Endothelial cell of umbilical vein (primary cell): ENCODE measurements at regions not wholly inside any gene's neighbourhood (a gene's known extent, or its start where the extent isn't known, plus 50 kb on each side); places are given as distances from the start of the nearest gene placed in this dataset.

Experiments
- BruUV-seq: library from RNA; stranded (reverse); fragments of 400-500 nt; replicated peaks from 2 replicates; lab custom pipeline; 2021; lab: Mats Ljungman, UMichigan
- CTCF ChIA-PET: fragments of 300-600, 350-600 bp; sonication (Branson Sonifier 250); formaldehyde crosslinking; loops from one replicate; lab custom pipeline; 2021; ENCODE audit warnings: antibody characterized with exemption, inconsistent platforms; lab: Charles Lee
- POLR2A ChIA-PET: fragments of 300-600, 350-600 bp; sonication (Branson Sonifier 250); formaldehyde crosslinking; loops from one replicate; lab custom pipeline; 2021; ENCODE audit warnings: antibody characterized with exemption, inconsistent platforms; lab: Charles Lee
- DNase-seq: peaks from one replicate; pipeline ENCODE4 v3.0.0-alpha.2; 2011; ENCODE audit warnings: low read depth, low spot score
- FAIRE-seq: peaks from 2 replicates; lab custom pipeline; 2011; peaks lifted over from hg19 to GRCh38; lab: Jason Lieb, UNC
- H2AFZ ChIP-seq: 2 replicates; pipeline ENCODE4 v1.6.0; 2012; ENCODE audit warnings: low read depth, low read length, control low read depth, inconsistent platforms
- H3K27ac ChIP-seq: 2 replicates; pipeline ENCODE4 v1.5.1; 2011; ENCODE audit warnings: low read depth, mild to moderate bottlenecking, control low read depth, low read length, moderate library complexity; ENCODE audit not compliant: insufficient read depth
- H3K27me3 ChIP-seq, 2 experiments: 2 replicates each; pipeline versions ENCODE4 v1.6.0 to v1.6.1; 2011; ENCODE audit warnings: low read length in 2 of 2, mixed read lengths in 1 of 2; ENCODE audit not compliant: control insufficient read depth in 2 of 2, insufficient read depth in 2 of 2
- H3K36me3 ChIP-seq, 2 experiments: 2 replicates in 1 of 2; 3 replicates in 1 of 2; pipeline ENCODE4 v1.5.1; 2011; ENCODE audit warnings: low read length in 2 of 2, mild to moderate bottlenecking in 1 of 2, moderate library complexity in 1 of 2; ENCODE audit not compliant: control insufficient read depth in 2 of 2, insufficient read depth in 2 of 2; ENCODE audit errors: extremely low read depth in 1 of 2
- H3K4me1 ChIP-seq: 3 replicates; pipeline ENCODE4 v1.5.1; 2011; ENCODE audit warnings: mild to moderate bottlenecking, low read length; ENCODE audit not compliant: control insufficient read depth, insufficient read depth; ENCODE audit errors: extremely low read depth
- H3K4me2 ChIP-seq: 2 replicates; pipeline ENCODE4 v1.6.1; 2011; ENCODE audit warnings: low read length, control low read depth, mixed read lengths; ENCODE audit not compliant: insufficient read depth
- H3K4me3 ChIP-seq, 3 experiments: fragments of 200-600 bp in 1 of 3; sonication (generic), shearing (Covaris generic) in 1 of 3; replicated peaks in 1 of 3; 2 replicates each; pipeline ENCODE4 v1.5.1; 2011 to 2016; ENCODE audit warnings: control low read depth in 3 of 3, low read length in 3 of 3, mild to moderate bottlenecking in 2 of 3, inconsistent platforms in 1 of 3, low read depth in 1 of 3, moderate library complexity in 1 of 3; ENCODE audit not compliant: insufficient read depth in 1 of 3
- H3K79me2 ChIP-seq: 2 replicates; pipeline ENCODE4 v1.6.0; 2012; ENCODE audit warnings: low read length, inconsistent platforms; ENCODE audit not compliant: control insufficient read depth, insufficient read depth
- H3K9ac ChIP-seq: replicated peaks from 2 replicates; pipeline ENCODE3; 2011; ENCODE audit warnings: low read length, control low read depth; ENCODE audit not compliant: insufficient read depth; ENCODE audit errors: extremely low read depth
- H3K9me1 ChIP-seq: replicated peaks from 3 replicates; pipeline ENCODE4 v1.6.0; 2011; ENCODE audit warnings: mild to moderate bottlenecking, low read length; ENCODE audit not compliant: control insufficient read depth, insufficient read depth; ENCODE audit errors: extremely low read depth
- H3K9me3 ChIP-seq: replicated peaks from 2 replicates; pipeline ENCODE4 v1.5.1; 2012; ENCODE audit warnings: low read length, inconsistent platforms; ENCODE audit not compliant: control insufficient read depth, insufficient read depth
- H4K20me1 ChIP-seq: replicated peaks from 2 replicates; pipeline ENCODE3; 2011; ENCODE audit warnings: mild to moderate bottlenecking, low read length; ENCODE audit not compliant: control insufficient read depth, insufficient read depth; ENCODE audit errors: extremely low read depth
- EZH2 ChIP-seq: IDR thresholded peaks from 2 replicates; pipeline ENCODE4 v1.6.1; 2012; ENCODE audit warnings: borderline replicate concordance, low read depth, mild to moderate bottlenecking, moderate library complexity, low read length, inconsistent platforms; ENCODE audit not compliant: severe bottlenecking
- FOS ChIP-seq: IDR thresholded peaks from 2 replicates; pipeline ENCODE4 v1.6.1; 2011; ENCODE audit warnings: mild to moderate bottlenecking, low read length, moderate library complexity, borderline replicate concordance; ENCODE audit not compliant: insufficient read depth
- GATA2 ChIP-seq: IDR thresholded peaks from 2 replicates; pipeline ENCODE4 v1.7.0; 2011; ENCODE audit warnings: low read depth, mild to moderate bottlenecking, moderate library complexity, mixed read lengths, low read length; ENCODE audit not compliant: insufficient read length, insufficient read depth
- JUN ChIP-seq: IDR thresholded peaks from 2 replicates; pipeline ENCODE4 v1.6.1; 2011; ENCODE audit warnings: borderline replicate concordance, low read depth; ENCODE audit not compliant: insufficient read length, insufficient read depth
- MYC ChIP-seq: IDR thresholded peaks from one replicate; pipeline ENCODE4 v1.6.1; 2011; ENCODE audit warnings: mild to moderate bottlenecking, low read depth, low read length
- POLR2A ChIP-seq: IDR thresholded peaks from 2 replicates; pipeline ENCODE4 v1.6.1; 2012; ENCODE audit warnings: low read depth, mild to moderate bottlenecking, control low read depth, low read length
- POLR2AphosphoS5 ChIP-seq: IDR thresholded peaks from 2 replicates; pipeline ENCODE4 v1.6.1; 2012; ENCODE audit warnings: low read depth, mild to moderate bottlenecking, control low read depth, low read length, moderate library complexity; ENCODE audit not compliant: insufficient read depth
- dilution Hi-C: fragments of 300-500 bp; cut with MboI; formaldehyde crosslinking; loops from one replicate; pipeline ENCODE4 v1.15.0; 2019; ENCODE audit warnings: low sequenced_read_pairs; ENCODE audit not compliant: extremely low pct_ligation_motif_present
- intact Hi-C: fragments of 100-400 bp; cut with micrococcal nuclease; formaldehyde crosslinking; loops from one replicate; pipeline ENCODE4 v1.10.0; 2022
- TF ChIP-seq, protein P1 (sequence below), 2 donors: IDR thresholded peaks; 1 replicate in 1 of 2; 2 replicates in 1 of 2; pipeline ENCODE4 v1.5.1; 2011; ENCODE audit warnings: low read length in 2 of 2, mild to moderate bottlenecking in 2 of 2, moderate library complexity in 2 of 2, control low read depth in 1 of 2, inconsistent platforms in 1 of 2, low read depth in 1 of 2; ENCODE audit not compliant: insufficient read depth in 1 of 2; ENCODE audit errors: extremely low read depth in 1 of 2
- TF ChIP-seq, protein P2 (sequence below): IDR thresholded peaks from 2 replicates; pipeline ENCODE4 v1.6.1; 2011; ENCODE audit not compliant: insufficient read depth, insufficient read length

DNA sequence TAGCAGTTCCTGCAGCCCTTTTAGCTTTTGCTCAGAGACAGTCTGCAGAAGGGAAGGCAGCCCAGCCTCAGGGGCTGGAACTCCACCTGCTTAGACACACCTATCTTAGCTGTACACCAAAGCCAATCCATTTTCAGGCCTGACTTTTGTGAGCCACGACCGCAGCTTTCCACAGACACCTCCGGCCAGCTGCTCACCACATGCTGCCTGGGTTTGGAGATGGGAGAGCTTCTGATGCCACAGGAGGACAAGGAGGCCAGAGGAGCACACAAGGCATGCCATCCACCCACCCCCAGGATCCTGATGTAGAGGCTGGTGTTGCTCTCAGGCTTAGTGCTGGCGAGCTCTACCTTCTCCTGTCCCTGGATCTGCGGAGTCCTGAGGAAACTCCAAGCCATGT is 141.8 kb upstream of the NALF2 start:
- H3K9ac ChIP-seq: no peak overlapping the region
- DNase-seq: no peak
- no peak overlapping the region for H3K4me3 ChIP-seq
- no peak for FAIRE-seq
- ChIA-PET CTCF (interaction anchor here (1.5 kb wide), 1 partner anchor 9 kb away, joined by 3 read pairs; no protein-coding TSS in a partner anchor), POLR2A (no interaction called here)
- H4K20me1 ChIP-seq: no peaks in the 10 kb centered on the region
- no peaks in the 10 kb centered on the region for H3K9me3 ChIP-seq
- intact Hi-C loops (no loop called here), dilution Hi-C loops (no loop called here)
- H3K27ac ChIP-seq: no peak overlapping the region
- no peaks in the 10 kb centered on the region for H3K9me1 ChIP-seq
- no peaks in the 10 kb centered on the region for H3K79me2 ChIP-seq
- no peaks in the 10 kb centered on the region for H3K27me3 ChIP-seq
- TF ChIP-seq FOS: no peak
- TF ChIP-seq, protein P1, sequence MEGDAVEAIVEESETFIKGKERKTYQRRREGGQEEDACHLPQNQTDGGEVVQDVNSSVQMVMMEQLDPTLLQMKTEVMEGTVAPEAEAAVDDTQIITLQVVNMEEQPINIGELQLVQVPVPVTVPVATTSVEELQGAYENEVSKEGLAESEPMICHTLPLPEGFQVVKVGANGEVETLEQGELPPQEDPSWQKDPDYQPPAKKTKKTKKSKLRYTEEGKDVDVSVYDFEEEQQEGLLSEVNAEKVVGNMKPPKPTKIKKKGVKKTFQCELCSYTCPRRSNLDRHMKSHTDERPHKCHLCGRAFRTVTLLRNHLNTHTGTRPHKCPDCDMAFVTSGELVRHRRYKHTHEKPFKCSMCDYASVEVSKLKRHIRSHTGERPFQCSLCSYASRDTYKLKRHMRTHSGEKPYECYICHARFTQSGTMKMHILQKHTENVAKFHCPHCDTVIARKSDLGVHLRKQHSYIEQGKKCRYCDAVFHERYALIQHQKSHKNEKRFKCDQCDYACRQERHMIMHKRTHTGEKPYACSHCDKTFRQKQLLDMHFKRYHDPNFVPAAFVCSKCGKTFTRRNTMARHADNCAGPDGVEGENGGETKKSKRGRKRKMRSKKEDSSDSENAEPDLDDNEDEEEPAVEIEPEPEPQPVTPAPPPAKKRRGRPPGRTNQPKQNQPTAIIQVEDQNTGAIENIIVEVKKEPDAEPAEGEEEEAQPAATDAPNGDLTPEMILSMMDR (IDR thresholded peaks at IDR 0.05; ENCODE audit: extremely low read depth in 1 of 2, insufficient read depth in 1 of 2, low read depth in 1 of 2, low read length in 2 of 2): no peak
- no peak for TF ChIP-seq EZH2
- TF ChIP-seq, protein P2, sequence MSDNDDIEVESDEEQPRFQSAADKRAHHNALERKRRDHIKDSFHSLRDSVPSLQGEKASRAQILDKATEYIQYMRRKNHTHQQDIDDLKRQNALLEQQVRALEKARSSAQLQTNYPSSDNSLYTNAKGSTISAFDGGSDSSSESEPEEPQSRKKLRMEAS: no peak
- H3K4me2 ChIP-seq: no peak overlapping the region
- no peaks in the 10 kb centered on the region for H3K36me3 ChIP-seq
- no peaks in the 10 kb centered on the region for H3K4me1 ChIP-seq
- no TSS peak for BruUV-seq
- H2AFZ ChIP-seq: no peak overlapping the region

DNA sequence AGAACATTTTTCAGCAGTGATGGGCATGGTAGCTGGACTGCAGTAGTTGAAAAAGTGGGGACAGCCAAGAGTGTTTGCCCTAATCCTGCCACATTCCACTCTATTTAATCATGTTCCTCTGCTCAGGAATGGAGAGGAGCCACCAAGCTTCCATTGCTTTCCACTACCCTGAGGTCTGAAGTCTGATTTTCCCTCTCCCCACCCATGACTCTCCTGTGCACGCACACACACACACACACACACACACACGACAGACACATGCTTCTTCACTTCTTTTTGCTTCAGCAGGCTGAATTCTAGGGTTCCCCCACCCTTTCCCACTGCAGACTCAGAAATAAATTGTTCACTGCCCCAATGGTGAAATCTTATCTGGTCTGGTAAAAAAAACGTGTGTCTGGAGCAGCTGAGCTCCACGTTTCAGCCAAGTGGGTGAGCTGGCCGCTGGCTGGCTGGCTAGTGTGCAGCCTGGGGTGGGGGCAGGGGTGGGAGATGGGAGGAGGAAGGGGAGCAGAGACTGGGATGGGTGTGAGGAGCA is 142.7 kb upstream of the NALF2 start:
- intact Hi-C loops (no loop called here), dilution Hi-C loops (no loop called here)
- BruUV-seq: no TSS peak
- Histone ChIP-seq H4K20me1 (no peaks in the 10 kb centered on the region), H3K36me3 (no peaks in the 10 kb centered on the region), H3K79me2 (no peaks in the 10 kb centered on the region), H3K9me1 (no peaks in the 10 kb centered on the region), H3K9ac (no peak overlapping the region), H3K4me1 (no peaks in the 10 kb centered on the region), H2AFZ (no peak overlapping the region), H3K9me3 (no peaks in the 10 kb centered on the region), H3K4me2 (no peak overlapping the region), H3K4me3 (no peak overlapping the region), H3K27ac (no peak overlapping the region), H3K27me3 (no peaks in the 10 kb centered on the region)
- CTCF ChIA-PET: no interaction called here
- FAIRE-seq: no peak
- TF ChIP-seq, protein P2: no peak
- TF ChIP-seq EZH2: no peak
- TF ChIP-seq, protein P1 (IDR thresholded peaks at IDR 0.05; ENCODE audit: extremely low read depth in 1 of 2, insufficient read depth in 1 of 2, low read depth in 1 of 2, low read length in 2 of 2): no peak
- TF ChIP-seq POLR2AphosphoS5: no peak
- no peak for TF ChIP-seq POLR2A
- no peak for TF ChIP-seq JUN
- TF ChIP-seq FOS: no peak
- TF ChIP-seq MYC: no peak
- no peak for TF ChIP-seq GATA2
- no peak for DNase-seq
- POLR2A ChIA-PET: no interaction called here
